ENCODE measurements at regions not wholly inside any gene's neighbourhood (a gene's known extent, or its start where the extent isn't known, plus 50 kb on each side); places are given as distances from the start of the nearest gene placed in this dataset.

DNA sequence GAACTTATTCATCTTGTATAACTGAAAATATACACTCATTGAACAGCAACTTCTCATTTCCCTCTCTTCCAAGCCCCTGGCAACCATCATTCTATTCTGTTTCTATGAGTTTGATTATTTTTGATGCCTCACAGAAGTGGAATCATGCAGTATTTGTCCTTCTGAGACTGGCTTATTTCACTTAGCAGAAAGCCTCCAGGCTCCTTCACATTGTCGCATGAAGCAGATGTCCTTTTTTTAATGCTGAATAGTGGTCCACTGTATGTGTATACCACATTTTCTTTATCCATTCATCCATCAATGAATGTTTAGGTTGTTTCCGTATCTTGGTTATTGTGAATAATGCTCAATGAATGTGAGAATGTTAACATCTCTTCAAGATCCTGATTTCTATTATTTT, 238.2 kb upstream of the KLF14 start:
- H3K27ac Mint-ChIP-seq, result peak overlapping the region in 1 of 2 donors; percentile 89
- peaks cover 23 to 37% of the 10 kb centered on the region in 2 donors for H3K9me3 Mint-ChIP-seq
- ATAC-seq (no peak), DNase-seq (no peak)
- peaks cover 90% of the 10 kb centered on the region for H3K4me1 Mint-ChIP-seq
- H3K4me3 Mint-ChIP-seq, result peak overlapping the region; percentile 50 to 53
- no peaks in the 10 kb centered on the region for H3K27me3 Mint-ChIP-seq

DNA sequence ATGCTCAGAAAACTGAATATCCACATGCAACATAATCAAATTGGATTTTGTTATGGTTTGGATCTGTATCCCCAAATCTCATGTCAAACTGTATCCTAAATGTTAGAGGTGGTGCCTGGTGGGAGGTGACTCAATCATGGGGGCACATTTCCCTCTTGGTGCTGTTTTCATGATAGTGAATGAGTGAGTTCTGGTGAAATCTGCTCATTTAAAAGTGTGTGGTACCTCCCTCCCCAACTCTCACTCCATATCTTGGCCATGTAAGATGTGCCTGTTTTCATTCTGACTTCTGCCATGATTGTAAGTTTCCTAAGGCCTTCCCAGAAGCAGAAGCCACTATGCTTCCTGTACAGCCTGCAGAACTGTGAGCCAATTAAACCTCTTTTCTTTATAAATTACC, 239.6 kb upstream of the KLF14 start:
- H3K4me3 Mint-ChIP-seq, result peak overlapping the region in 1 of 2 donors; percentile 11
- H3K9me3 Mint-ChIP-seq, result peaks cover 23 to 37% of the 10 kb centered on the region in 2 donors
- no peak for ATAC-seq
- H3K27ac Mint-ChIP-seq, result peak overlapping the region in 1 of 2 donors; percentile 87
- peaks cover 76% of the 10 kb centered on the region for H3K4me1 Mint-ChIP-seq
- DNase-seq, result no peak
- no peaks in the 10 kb centered on the region for H3K27me3 Mint-ChIP-seq

GRCh38 chr7:130974169-130974568, 240.2 kb upstream of the KLF14 start:
- Mint-ChIP-seq H3K4me1 (peaks cover 74% of the 10 kb centered on the region), H3K27me3 (no peaks in the 10 kb centered on the region), H3K27ac (peak overlapping the region; percentile 3 to 87), H3K9me3 (peaks cover 23 to 37% of the 10 kb centered on the region in 2 donors), H3K4me3 (peak overlapping the region; percentile 0 to 11)
- no peak for DNase-seq
- no peak for ATAC-seq

GRCh38 chr7:130974794-130975193, 240.8 kb upstream of the KLF14 start:
- ATAC-seq, result no peak
- no peaks in the 10 kb centered on the region for H3K27me3 Mint-ChIP-seq
- peak overlapping the region in 1 of 2 donors; percentile 3 for H3K27ac Mint-ChIP-seq
- peaks cover 80% of the 10 kb centered on the region for H3K4me1 Mint-ChIP-seq
- DNase-seq, result no peak
- peak overlapping the region in 1 of 2 donors; percentile 22 for H3K4me3 Mint-ChIP-seq
- H3K9me3 Mint-ChIP-seq, result peaks cover 23 to 37% of the 10 kb centered on the region in 2 donors

DNA sequence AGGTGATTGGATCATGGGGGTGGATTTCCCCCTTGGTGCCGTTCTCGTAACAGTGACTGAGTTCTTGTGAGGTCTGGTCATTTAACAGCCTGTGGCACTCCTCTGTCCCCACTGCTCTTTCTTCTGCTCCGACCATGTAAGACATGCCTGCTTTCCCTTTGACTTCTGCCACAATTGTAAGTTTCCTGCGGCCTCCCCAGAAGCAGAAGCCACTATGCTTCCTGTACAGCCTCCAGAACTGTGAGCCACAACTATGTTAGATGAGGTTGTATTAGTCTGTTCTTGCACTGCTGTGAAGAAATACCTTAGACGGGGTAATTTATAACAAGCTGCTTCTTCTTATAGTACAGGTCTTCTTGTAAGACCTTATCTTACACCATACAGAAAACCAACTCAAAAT, 241.7 kb upstream of the KLF14 start:
- ATAC-seq (no peak), DNase-seq (no peak)
- Mint-ChIP-seq H3K27ac (peak overlapping the region; percentile 10 to 50), H3K27me3 (no peaks in the 10 kb centered on the region), H3K4me1 (peaks cover 77% of the 10 kb centered on the region), H3K4me3 (no peak overlapping the region), H3K9me3 (peaks cover 23 to 37% of the 10 kb centered on the region in 2 donors)

GRCh38 chr7:130982160-130982638, 248.2 kb upstream of the KLF14 start:
- H3K27me3 Mint-ChIP-seq, result no peaks in the 10 kb centered on the region
- peaks cover 44% of the 10 kb centered on the region for H3K4me1 Mint-ChIP-seq
- no peak overlapping the region for H3K4me3 Mint-ChIP-seq
- no peak overlapping the region for H3K27ac Mint-ChIP-seq
- DNase-seq (no peak), ATAC-seq (peak; percentile 78)
- H3K9me3 Mint-ChIP-seq, result no peaks in the 10 kb centered on the region

DNA sequence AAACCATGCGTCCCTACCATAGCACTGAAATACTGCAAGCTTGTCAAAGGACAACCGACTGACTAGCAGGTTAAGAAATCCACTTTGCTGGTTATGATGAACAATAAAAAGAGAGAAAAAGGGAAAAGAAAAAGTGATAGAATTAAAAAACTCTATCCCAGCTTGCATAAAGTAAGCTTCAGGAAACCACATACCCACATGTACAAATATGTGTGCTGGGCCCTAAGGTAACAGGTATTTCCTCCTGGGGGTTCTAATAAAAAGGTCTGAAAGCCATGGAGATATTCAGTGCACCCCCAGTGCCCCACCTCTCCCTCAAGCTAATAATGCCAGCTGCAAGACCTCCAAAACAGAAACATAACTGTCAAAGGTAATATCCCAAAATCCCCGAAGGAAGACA, 248.6 kb upstream of the KLF14 start:
- no peaks in the 10 kb centered on the region for H3K27me3 Mint-ChIP-seq

GRCh38 chr7:130985361-130985760, 251.4 kb upstream of the KLF14 start:
- peak overlapping the region in 1 of 2 donors; percentile 3 for H3K4me3 Mint-ChIP-seq
- DNase-seq (no peak), ATAC-seq (peak; percentile 69)
- H3K27me3 Mint-ChIP-seq, result no peaks in the 10 kb centered on the region
- H3K27ac Mint-ChIP-seq, result peak overlapping the region in 1 of 2 donors; percentile 66
- peaks cover 56% of the 10 kb centered on the region for H3K4me1 Mint-ChIP-seq
- no peaks in the 10 kb centered on the region for H3K9me3 Mint-ChIP-seq

More for the DNA sequence above, 248.6 kb upstream of the KLF14 start:
- Mint-ChIP-seq H3K4me3 (no peak overlapping the region), H3K27ac (no peak overlapping the region), H3K9me3 (no peaks in the 10 kb centered on the region), H3K4me1 (peaks cover 48% of the 10 kb centered on the region)
- DNase-seq, result no peak
- ATAC-seq, result no peak

DNA sequence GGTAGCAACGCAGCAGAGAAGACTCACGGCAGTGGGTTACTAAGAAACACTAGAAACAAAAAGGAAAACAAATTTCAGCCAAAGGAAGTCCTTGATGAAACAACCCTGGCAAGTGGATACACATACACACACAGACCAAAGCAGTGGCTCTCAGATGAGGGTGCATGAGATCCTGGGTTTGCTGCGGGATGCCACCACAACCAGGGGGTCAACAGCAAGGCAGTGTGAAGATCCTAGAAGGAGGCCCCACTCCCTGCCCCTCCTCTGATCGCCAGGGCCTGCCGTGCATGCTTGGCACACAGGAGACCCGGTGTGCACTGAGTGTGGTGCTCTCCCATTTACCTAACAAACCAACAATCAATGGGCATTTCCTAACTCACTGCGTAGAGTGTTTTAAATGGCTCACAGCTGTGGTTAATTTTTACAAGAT, 252.3 kb upstream of the KLF14 start:
- ATAC-seq (peak; percentile 54), DNase-seq (no peak)
- H3K4me3 Mint-ChIP-seq, result peak overlapping the region; percentile 14 to 32
- H3K27ac Mint-ChIP-seq, result peak overlapping the region; percentile 54 to 66
- H3K4me1 Mint-ChIP-seq, result peaks cover 62% of the 10 kb centered on the region
- H3K27me3 Mint-ChIP-seq, result no peaks in the 10 kb centered on the region
- H3K9me3 Mint-ChIP-seq, result no peaks in the 10 kb centered on the region

- H3K4me1 Mint-ChIP-seq, result peaks cover 70% of the 10 kb centered on the region
- H3K9me3 Mint-ChIP-seq, result no peaks in the 10 kb centered on the region
- ATAC-seq (no peak), DNase-seq (no peak)
- H3K27ac Mint-ChIP-seq, result no peak overlapping the region
- H3K4me3 Mint-ChIP-seq, result no peak overlapping the region
- H3K27me3 Mint-ChIP-seq, result no peaks in the 10 kb centered on the region
Measured at GRCh38 chr7:130987092-130987491, 253.1 kb upstream of the KLF14 start.

GRCh38 chr7:130988443-130988842, 254.4 kb upstream of the KLF14 start:
- H3K4me3 Mint-ChIP-seq, result no peak overlapping the region
- DNase-seq (no peak), ATAC-seq (peak; percentile 66)
- H3K27ac Mint-ChIP-seq, result peak overlapping the region in 1 of 2 donors; percentile 28
- H3K4me1 Mint-ChIP-seq, result peaks cover 72% of the 10 kb centered on the region
- H3K9me3 Mint-ChIP-seq, result no peaks in the 10 kb centered on the region
- H3K27me3 Mint-ChIP-seq, result no peaks in the 10 kb centered on the region

DNA sequence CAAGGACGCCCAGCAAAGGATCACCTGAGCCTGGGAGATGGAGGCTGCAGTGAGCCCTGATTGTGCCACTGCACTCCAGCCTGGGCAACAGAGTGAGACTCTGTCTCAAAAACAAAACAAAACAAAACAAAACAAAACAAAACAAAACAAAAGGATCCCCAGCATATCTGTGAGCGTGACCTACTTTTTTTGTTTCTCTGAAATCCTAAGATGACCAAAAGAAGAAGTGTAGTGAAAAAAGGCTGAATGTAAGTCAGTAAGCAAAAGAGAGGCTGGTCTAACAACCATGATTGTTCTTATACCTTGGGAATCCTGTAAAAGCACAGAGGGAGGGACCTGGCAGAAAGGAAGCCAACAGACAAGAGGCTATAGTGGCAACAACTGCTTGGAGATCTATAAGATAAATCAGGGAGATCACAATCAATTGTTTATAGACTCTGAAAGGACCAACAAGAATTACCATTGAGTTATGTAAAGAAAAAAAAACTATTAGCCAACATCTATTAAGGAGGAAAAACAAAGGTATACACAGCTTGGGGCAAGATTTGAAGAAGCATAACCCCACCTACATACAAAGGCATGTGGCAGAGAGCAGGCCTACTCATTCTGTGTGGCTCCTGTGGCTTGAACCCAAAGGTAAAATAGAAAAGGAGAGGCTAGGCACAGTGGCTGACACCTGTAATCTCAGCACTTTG, 255.2 kb upstream of the KLF14 start:
- DNase-seq (no peak), ATAC-seq (no peak)
- peaks cover 79% of the 10 kb centered on the region for H3K4me1 Mint-ChIP-seq
- H3K4me3 Mint-ChIP-seq, result peak overlapping the region; percentile 9 to 38
- H3K27ac Mint-ChIP-seq, result peak overlapping the region; percentile 29 to 62
- no peaks in the 10 kb centered on the region for H3K27me3 Mint-ChIP-seq
- no peaks in the 10 kb centered on the region for H3K9me3 Mint-ChIP-seq

DNA sequence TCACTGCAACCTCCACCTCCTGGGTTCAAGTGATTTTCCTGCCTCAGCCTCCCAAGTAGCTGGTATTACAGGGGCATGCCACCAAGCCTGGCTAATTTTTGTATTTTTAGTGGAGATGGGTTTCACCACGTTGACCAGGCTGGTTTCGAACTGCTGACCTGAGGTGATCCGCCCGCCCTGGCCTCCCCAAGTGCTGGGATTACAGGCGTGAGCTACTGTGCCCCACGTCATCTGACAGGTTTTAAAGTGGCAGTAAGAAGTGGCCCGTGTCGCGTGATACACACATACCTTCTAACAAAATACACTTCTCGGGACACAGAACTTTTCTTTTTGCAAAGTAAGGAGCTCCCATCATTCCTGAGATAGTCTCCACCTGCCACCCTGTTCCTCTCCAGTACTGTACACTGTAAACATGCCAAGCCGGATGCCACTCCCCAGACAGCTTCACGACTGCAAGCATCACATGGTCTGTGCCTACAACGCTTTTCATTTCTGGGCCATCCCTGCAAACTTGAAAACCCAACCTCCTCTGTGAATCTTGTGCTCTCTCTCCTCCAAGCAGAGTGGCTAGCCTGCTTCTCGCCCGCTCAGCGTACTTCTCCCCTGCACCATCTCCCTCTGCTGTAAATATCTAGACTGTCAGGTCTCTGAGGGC, 256.3 kb upstream of the KLF14 start:
- Mint-ChIP-seq H3K4me1 (peaks cover 80% of the 10 kb centered on the region), H3K4me3 (no peak overlapping the region), H3K9me3 (no peaks in the 10 kb centered on the region), H3K27ac (peak overlapping the region in 1 of 2 donors; percentile 50), H3K27me3 (no peaks in the 10 kb centered on the region)
- peak; percentile 35 for ATAC-seq
- no peak for DNase-seq

DNA sequence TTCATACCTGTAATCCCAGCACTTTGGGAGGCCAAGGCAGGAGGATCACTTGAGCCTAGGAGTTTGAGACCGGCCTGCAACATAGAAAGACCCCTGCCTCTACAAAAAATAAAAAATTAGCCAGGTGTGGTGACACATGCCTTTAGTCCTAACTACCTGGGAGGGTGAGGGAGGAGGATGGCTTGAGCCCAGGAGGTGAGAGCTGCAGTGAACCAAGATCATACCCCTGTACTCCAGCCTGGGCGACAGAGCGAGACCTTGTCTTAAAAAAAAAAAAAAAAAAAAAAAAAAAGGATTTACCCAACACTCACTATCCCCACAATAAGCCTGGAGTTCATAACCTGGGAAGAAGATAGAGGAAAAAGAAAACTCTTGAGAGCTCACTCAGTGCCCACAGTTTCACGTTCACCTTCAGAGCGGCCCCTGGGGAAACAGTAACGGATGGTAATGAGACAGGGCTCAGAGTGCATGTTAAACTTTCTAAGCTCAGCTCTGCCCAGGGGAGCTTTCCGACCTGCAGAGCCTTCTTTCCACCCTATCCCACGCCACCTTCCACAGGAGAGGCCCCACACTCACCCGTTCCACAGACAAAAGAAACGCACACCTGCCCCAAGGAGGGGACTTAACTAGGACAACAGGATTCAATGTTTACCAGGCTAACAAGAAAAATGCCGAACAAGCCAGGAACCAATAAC, 259.8 kb upstream of the KLF14 start:
- no peaks in the 10 kb centered on the region for H3K9me3 Mint-ChIP-seq
- no peaks in the 10 kb centered on the region for H3K27me3 Mint-ChIP-seq
- H3K4me1 Mint-ChIP-seq, result peaks cover 84% of the 10 kb centered on the region
- H3K27ac Mint-ChIP-seq, result peak overlapping the region in 1 of 2 donors; percentile 27
- DNase-seq (no peak), ATAC-seq (no peak)
- peak overlapping the region in 1 of 2 donors; percentile 14 for H3K4me3 Mint-ChIP-seq

DNA sequence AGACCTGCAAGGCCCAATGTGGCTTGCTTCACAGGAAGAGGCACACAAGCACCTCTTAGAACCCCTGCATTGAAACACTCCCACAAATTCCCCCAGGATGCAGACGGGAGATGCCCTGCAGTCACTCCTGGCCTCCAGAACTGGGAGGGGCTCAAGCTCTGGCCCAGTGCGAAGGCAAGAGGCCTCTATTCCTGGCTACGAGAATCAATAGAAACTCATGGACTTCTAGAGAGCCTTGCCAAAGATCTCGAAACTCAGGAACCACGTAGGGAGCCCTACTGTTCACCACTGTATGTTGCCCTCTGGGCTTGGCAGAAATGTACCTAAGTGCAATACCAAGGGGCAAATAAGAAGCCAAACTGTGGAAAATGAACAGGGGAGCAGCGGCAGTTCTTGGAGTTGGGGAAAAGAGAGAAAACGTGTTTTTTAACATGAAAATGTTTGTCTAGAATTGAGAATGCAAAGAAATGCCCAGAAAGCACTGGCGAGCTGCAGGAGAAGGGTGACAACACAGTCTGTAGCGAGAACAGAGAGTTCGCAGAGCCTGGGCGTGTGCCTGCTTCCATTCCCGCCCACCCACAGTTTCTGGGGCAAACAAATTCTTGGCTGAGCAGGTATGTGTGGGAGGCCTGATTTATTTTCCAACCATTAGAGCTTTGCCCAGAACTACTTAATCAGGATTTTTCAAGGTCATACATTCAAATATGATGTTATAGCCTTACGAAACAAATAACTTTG, 260.5 kb upstream of the KLF14 start:
- no peak for DNase-seq
- peak overlapping the region in 1 of 2 donors; percentile 3 for H3K4me3 Mint-ChIP-seq
- no peak overlapping the region for H3K27ac Mint-ChIP-seq

More for the DNA sequence above, 260.5 kb upstream of the KLF14 start:
- ATAC-seq, result no peak
- H3K27me3 Mint-ChIP-seq, result no peaks in the 10 kb centered on the region
- no peaks in the 10 kb centered on the region for H3K9me3 Mint-ChIP-seq
- peaks cover 84% of the 10 kb centered on the region for H3K4me1 Mint-ChIP-seq
